ENCODE measurements at regions not wholly inside any gene's neighbourhood (a gene's known extent, or its start where the extent isn't known, plus 50 kb on each side); places are given as distances from the start of the nearest gene placed in this dataset.

DNA sequence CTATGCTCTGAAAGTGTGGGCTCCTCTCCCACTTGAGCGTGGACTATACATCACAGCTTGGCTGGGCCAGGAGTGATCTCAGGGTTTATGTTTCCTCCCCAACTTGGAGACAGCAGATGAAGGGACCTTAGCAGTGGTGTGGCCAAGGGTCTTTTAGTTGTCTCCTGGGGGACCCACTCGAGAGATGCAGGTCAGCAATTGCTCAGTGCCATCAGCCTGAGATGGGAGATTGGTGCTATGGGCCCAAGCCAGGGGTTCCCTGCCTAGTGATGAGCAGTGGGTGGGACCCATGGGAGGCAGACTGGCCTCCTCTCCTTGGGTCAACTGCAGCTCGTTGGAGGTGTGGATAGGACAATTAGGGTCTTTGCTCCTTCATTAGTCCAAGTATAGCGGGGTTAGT, 510.5 kb upstream of the FSHR start:
- TF ChIP-seq POLR2AphosphoS5 (IDR thresholded peaks at IDR 0.05) (no peak), POLR2A (IDR thresholded peaks at IDR 0.05) (no peak)
- TF ChIP-seq, protein P1, sequence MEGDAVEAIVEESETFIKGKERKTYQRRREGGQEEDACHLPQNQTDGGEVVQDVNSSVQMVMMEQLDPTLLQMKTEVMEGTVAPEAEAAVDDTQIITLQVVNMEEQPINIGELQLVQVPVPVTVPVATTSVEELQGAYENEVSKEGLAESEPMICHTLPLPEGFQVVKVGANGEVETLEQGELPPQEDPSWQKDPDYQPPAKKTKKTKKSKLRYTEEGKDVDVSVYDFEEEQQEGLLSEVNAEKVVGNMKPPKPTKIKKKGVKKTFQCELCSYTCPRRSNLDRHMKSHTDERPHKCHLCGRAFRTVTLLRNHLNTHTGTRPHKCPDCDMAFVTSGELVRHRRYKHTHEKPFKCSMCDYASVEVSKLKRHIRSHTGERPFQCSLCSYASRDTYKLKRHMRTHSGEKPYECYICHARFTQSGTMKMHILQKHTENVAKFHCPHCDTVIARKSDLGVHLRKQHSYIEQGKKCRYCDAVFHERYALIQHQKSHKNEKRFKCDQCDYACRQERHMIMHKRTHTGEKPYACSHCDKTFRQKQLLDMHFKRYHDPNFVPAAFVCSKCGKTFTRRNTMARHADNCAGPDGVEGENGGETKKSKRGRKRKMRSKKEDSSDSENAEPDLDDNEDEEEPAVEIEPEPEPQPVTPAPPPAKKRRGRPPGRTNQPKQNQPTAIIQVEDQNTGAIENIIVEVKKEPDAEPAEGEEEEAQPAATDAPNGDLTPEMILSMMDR (IDR thresholded peaks at IDR 0.05): no peak
